Activated naive CD4-positive, alpha-beta T cell treated with anti-CD3 and anti-CD28 coated beads, Interleukin-2, amount 50 U/mL, for 72 hours (primary cell): ENCODE measurements at regions not wholly inside any gene's neighbourhood (a gene's known extent, or its start where the extent isn't known, plus 50 kb on each side); places are given as distances from the start of the nearest gene placed in this dataset.
"Not testable (repeated sequence)": the region's sequence is repeated elsewhere in the genome, so short reads cannot be mapped to it uniquely, and the experiment has no call there.

Source experiments
- ATAC-seq, 2 donors: fragments of 150-1000 bp; cut with Tn5 transposase; 2 replicates each; pipeline ENCODE4 v1.10.0; 2021; ENCODE audit warnings: mild to moderate bottlenecking in 2 of 2, moderate library complexity in 2 of 2
- DNase-seq, 2 donors: peaks; one replicate each; pipeline ENCODE4 v3.0.0; 2021 to 2022; ENCODE audit warnings: low spot score in 2 of 2
- H3K27ac Mint-ChIP-seq, 2 donors: one replicate each; pipeline ENCODE4 v1.8.0; 2022; ENCODE audit warnings: mild to moderate bottlenecking in 2 of 2, mixed read lengths in 2 of 2
- H3K36me3 Mint-ChIP-seq, 2 donors: one replicate each; pipeline ENCODE4 v1.8.0; 2022; ENCODE audit warnings: mixed read lengths in 2 of 2
- H3K9me3 Mint-ChIP-seq, 2 donors: one replicate each; pipeline ENCODE4 v1.8.0; 2022; ENCODE audit warnings: mixed read lengths in 2 of 2

DNA sequence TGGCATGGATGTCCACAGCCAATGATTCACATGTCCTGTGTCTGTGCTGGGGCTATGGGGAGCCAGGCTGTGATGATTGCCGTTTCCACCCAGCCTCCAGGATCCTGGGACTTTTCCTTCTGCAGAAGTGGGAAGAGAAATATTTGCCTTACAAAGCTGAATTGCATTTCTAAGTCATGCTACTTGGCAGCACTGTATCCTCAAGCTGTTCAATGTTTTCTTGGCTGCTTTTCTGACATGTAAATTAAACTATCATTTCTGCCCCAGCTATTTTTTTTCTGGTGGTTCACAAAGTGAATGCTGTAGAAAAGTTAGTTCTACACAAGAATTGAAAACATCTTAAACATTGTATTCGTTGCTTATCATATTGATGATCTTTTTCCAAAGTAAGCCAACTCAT is 51.9 kb upstream of the TCERG1L start:
- ATAC-seq, result no peak
- Mint-ChIP-seq H3K36me3 (peaks cover 0 to 14% of the 10 kb centered on the region in 2 donors), H3K27ac (no peak overlapping the region), H3K9me3 (peaks cover 6 to 12% of the 10 kb centered on the region in 2 donors)
- no peak for DNase-seq

DNA sequence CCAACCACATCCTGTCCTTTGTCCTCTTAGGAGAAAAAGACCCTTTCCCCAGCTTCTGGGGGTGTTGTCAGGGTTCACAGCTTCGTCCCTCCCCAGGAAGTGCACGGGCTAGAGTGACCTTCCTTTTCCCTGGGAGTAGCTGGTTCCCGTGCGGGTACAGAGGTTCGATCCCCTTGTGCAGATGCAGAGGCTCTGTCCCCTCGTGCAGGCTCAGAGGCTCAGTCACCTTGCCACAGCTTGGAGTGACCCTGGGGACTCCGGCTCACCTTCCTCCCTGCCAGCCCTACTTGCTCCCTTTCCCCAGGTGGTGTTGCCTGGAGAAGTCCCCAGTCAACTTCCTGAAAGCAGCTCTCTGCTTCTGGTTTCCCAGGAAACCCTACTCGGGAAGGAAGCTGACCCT is 60.0 kb upstream of the TCERG1L start:
- Mint-ChIP-seq H3K27ac (no peak overlapping the region), H3K9me3 (peaks cover 13 to 17% of the 10 kb centered on the region in 2 donors), H3K36me3 (peaks cover 4 to 15% of the 10 kb centered on the region in 2 donors)
- DNase-seq (no peak), ATAC-seq (no peak)

DNA sequence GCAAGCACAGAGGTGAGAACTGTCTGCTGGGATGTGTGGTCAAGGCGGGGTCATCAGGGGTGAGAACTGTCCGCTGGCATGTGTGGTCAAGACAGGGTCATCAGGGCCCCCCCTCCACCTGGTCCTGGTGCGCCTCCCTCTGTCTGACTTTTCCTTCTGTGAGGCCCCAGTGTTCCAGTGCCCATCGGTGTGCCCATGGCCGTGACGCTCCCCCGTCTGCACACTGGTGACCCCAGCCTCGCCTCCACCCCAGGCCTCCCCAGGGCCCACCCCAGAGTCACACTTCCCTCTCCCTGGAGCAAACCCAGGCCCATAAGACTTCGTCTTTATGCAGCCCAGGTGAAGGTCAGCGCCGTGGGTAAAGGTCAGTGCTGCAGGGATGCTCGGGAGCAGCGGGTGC is 70.1 kb upstream of the TCERG1L start:
- Mint-ChIP-seq H3K9me3 (peaks cover 2 to 5% of the 10 kb centered on the region in 2 donors), H3K27ac (no peak overlapping the region), H3K36me3 (peaks cover 0 to 2% of the 10 kb centered on the region in 2 donors)
- ATAC-seq (no peak), DNase-seq (no peak)

DNA sequence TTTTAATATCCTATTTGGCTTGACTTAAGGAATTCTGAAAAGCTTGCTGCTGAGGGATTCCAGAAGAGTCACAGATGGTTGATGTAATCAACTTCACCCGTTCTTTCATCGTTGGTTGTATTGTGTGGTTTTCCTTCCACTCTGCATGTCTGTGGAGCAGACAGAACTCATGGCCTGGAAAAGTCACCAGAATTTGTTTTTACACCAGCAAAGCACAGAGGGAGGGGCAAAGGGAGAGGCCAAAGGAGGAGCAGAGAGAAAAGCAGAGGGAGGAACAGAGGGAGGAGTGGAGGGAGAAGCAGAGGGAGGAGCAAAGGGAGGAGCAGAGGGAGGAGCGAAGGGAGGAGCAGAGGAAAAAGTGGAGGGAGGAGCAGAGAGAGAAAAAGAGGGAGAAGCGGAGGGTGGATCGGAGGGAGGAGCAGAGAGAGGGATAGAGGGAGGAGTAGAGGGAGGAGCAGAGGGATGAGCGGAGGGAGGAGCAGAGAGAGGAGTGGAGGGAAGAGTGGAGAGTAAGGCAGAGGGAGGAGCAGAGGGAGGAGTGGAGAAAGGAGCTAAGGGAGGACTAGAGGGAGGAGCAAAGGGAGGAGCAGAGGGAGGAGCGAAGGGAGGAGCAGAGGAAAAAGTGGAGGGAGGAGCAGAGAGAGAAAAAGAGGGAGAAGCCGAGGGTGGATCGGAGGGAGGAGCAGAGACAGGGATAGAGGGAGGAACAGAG is 73.8 kb upstream of the TCERG1L start:
- H3K9me3 Mint-ChIP-seq, H3K36me3 Mint-ChIP-seq, H3K27ac Mint-ChIP-seq, ATAC-seq, DNase-seq: not testable (repeated sequence)

DNA sequence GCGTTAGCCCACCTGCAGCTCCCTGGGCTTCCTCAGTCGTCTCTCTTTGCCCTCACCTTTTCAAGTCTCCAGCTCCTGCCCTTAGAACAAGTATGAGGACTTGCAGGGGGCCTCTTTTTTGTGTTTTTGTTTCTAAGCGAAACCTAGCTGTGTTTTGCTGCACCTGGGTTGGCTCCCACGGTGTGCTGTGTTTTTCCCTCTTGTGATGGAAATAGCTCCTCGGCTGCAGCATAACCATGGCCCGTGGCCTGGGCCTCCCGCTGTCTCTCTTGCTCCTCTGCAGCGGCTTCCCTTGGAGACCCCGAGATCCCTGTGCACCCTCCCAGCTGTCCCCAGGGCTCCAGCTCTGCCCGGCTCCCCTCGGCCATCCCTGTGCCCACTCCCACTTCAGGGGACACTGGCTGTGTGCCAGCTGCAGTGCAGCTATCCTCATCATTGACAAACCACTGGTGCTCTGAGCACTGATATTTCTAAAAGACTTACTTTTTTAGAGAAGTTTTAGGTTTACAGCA is 75.6 kb upstream of the TCERG1L start:
- H3K27ac Mint-ChIP-seq, result no peak overlapping the region
- no peak for ATAC-seq
- H3K36me3 Mint-ChIP-seq, result no peaks in the 10 kb centered on the region
- no peak for DNase-seq
- no peaks in the 10 kb centered on the region for H3K9me3 Mint-ChIP-seq

DNA sequence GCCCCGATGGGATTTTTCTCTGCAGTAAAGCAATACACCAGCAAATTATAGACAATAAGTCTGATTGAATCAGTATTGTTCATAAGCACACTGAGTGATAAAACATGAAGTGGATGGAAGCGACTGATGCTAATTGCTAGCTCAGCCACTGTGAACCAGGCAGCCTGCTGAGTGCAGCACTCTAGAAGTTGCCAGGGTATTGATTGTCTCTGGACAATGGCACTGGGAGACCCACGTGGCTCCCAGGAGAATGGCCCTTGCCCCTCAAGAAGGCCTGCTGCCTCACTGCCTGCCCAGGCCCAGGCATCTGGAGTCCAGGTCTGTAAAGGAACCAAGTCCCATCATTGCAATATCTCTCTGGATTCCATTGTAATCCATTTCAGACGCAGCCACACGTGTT is 80.4 kb upstream of the TCERG1L start:
- ATAC-seq, result no peak
- H3K27ac Mint-ChIP-seq, result no peak overlapping the region
- H3K9me3 Mint-ChIP-seq, result peaks cover 0 to 7% of the 10 kb centered on the region in 2 donors
- no peaks in the 10 kb centered on the region for H3K36me3 Mint-ChIP-seq
- DNase-seq, result no peak

DNA sequence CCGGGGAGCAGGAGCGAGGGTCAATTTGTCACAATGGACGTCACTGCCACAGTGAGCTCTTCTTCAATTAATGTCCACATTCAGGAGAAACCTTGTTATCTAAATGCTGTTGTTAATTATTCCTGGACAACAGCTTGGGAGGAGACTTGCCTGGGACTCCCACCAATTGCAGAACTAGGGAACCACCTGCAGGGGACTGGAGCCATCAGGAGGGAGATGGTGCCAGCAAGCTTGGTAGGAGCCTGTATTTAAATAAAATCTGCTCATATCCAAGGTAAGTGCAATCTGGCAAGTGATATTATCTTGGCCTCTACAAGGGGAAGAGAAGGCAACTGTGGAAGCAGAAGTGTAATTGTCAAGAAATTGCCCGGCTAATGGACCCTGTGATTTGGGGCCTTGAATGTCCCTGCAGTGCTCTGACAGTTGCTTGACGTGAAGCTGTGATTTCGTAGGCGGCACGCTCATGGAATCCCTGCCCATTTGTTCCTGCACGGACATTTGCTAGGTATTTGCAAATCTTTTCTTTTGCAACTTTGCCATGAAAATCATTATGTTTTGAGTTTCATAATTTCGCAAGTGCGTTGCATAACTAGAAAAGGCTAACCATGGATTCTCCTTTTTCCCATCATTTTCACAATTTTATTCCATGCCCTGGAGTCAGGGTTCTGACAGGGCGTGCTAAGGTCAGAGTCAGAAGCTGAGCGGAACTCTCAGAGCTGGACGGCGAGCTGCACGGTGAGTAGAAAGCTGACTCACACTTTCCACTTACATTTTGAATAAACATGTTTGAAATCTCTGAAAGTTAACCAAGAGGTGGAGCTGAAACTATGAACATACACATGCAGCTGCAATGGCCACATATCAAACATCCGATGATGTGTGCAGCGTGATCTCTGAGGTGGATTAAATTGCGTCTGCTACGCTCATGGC is 84.9 kb upstream of the TCERG1L start:
- peaks cover 0 to 7% of the 10 kb centered on the region in 2 donors for H3K9me3 Mint-ChIP-seq
- ATAC-seq (no peak), DNase-seq (no peak)
- no peak overlapping the region for H3K27ac Mint-ChIP-seq
- no peaks in the 10 kb centered on the region for H3K36me3 Mint-ChIP-seq

DNA sequence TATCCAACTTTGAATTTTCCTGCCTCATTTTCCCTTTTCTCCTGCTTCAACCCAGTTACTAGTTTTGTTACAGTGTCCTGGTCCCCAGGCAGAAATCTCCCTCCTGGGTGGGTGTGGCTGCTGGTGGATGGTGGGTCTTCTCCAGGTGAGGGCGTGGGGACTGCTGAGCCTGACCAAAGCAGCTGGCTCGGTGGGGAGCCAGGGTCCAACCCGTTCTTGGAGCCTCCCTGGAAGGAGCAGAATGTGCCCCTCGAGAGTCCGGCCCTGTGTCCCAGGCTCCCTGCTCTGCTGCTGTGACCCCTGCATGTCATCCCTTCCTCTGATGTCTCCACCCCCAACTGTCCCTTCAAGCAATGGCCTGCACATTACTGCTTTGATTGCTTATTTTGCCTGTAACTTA is 86.6 kb upstream of the TCERG1L start:
- ATAC-seq (no peak), DNase-seq (no peak)
- no peak overlapping the region for H3K27ac Mint-ChIP-seq
- no peaks in the 10 kb centered on the region for H3K36me3 Mint-ChIP-seq
- peaks cover 0 to 7% of the 10 kb centered on the region in 2 donors for H3K9me3 Mint-ChIP-seq

DNA sequence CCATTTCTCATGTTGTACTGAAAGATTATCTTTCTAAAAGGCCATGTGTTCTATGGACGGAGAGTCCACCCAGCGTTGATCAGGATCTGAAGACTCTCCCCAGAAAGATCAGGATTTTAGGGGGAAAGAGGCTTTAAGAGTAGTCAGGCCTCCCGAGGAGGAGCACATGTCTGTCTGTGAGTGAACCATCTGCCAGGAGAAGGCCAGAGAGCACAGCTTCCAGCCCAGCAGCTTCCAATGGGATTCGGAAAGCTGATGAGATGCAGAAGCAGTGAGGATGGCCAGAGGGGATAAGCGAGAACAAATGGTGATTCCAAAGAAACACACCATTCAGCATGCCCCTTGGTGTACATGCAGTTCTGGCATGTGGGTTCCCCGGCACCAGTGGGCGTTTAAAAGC is 88.5 kb upstream of the TCERG1L start:
- Mint-ChIP-seq H3K9me3 (no peaks in the 10 kb centered on the region), H3K36me3 (no peaks in the 10 kb centered on the region), H3K27ac (no peak overlapping the region)
- ATAC-seq (no peak), DNase-seq (no peak)

DNA sequence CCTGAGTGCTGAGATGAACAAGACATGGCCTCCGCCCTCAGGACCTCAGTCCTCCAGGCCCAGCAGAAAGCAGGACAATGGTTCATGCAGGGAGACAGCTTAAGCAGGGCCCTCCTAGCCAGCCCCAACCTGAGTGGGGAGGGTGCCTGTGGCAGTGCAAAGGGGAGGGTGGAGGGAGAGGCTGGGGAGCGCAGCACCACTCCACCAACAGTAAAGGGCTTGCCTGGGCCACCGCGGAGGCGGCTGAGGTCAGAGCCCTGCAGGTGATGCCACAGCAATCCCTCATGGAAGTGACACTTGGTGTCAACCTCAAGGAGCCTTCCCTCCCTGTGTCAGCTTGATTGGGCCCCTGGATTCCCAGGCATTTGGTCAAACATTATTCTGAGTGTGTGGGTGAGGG is 89.0 kb upstream of the TCERG1L start:
- Mint-ChIP-seq H3K36me3 (no peaks in the 10 kb centered on the region), H3K9me3 (no peaks in the 10 kb centered on the region), H3K27ac (no peak overlapping the region)
- DNase-seq, result no peak
- ATAC-seq, result no peak

DNA sequence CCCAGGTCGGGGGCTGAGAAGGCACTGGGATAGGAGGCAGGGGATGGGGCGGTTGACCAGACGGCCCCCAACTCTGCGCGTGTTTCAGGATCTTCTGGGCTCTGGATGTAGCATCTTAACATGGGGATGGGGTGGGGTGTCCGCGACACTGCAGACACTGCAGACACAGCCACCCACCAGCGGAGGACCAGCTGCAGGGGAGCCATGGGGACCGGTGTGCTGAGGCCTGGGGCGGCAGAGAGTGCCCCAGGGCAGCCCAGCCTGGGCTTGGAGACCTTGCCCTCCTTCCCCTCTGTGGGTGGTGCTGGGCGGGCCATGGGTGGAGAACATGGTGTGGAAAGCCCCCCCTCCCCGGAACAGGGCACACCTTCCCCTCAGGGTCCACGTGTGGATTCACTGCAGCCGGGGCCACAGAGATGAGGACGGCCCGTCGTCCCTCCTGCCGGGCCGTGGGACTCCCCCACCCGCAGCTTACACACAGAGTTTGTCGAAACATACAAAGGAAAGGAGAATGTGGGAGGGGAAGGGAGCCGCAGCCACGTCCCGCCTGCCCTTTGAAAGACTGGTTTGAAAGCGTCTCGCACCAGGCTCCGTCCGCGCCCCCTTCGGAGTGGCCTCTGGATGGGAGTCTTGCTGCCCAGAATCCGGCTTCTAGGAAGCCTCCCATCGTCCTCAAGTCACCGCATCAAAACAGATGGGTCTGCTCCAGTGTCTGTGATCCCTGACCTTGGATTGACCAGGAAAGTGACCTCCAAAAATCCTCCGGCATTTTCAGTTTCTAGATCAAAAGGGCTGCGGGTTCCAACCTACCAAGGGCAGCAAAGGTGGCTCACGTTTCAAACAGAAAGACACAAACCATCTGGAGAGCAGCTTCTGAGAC is 91.5 kb upstream of the TCERG1L start:
- Mint-ChIP-seq H3K36me3 (no peaks in the 10 kb centered on the region), H3K9me3 (no peaks in the 10 kb centered on the region), H3K27ac (no peak overlapping the region)
- DNase-seq (no peak), ATAC-seq (no peak)

DNA sequence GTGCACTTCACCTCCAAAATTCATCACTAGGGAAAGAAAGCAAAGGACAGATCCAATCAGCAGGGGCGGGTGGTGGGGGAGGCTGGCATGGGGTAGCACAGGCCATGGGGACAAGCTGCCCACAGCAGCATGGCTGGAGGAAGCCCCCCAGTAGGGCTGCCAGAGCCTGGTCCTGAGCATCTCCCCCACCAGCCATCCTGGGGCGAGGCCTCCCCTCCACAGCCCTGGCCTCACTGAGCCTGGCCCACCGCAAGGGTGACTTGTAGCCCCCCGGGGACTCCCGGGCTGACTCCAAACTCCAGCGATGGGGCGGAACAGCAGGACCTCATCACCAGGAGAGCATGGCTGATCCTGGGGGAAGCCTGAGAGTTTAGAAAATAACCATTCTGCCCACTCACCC is 92.4 kb upstream of the TCERG1L start:
- H3K9me3 Mint-ChIP-seq, result no peaks in the 10 kb centered on the region
- ATAC-seq, result no peak
- H3K36me3 Mint-ChIP-seq, result no peaks in the 10 kb centered on the region
- DNase-seq, result no peak
- no peak overlapping the region for H3K27ac Mint-ChIP-seq

DNA sequence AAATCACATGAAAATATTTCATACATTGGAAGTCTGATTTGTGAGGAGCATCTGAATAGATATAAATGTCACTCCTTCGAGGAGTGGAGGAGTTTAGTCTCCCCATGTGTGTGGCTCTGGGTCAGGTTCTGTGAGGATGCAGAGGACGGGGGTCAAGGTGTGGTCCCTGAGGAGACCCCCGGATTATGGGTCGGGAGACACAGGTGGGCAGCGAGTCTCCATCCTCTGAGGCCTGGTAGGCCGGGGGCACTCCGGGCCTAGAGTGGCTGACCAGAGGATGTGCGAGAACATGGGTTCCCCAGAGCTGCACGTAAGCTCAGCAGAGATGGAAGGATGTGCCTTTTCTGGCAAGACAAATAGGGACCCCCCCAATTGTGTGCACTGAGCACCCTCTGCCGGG is 93.4 kb upstream of the TCERG1L start:
- DNase-seq (no peak), ATAC-seq (no peak)
- Mint-ChIP-seq H3K27ac (no peak overlapping the region), H3K9me3 (no peaks in the 10 kb centered on the region), H3K36me3 (no peaks in the 10 kb centered on the region)

DNA sequence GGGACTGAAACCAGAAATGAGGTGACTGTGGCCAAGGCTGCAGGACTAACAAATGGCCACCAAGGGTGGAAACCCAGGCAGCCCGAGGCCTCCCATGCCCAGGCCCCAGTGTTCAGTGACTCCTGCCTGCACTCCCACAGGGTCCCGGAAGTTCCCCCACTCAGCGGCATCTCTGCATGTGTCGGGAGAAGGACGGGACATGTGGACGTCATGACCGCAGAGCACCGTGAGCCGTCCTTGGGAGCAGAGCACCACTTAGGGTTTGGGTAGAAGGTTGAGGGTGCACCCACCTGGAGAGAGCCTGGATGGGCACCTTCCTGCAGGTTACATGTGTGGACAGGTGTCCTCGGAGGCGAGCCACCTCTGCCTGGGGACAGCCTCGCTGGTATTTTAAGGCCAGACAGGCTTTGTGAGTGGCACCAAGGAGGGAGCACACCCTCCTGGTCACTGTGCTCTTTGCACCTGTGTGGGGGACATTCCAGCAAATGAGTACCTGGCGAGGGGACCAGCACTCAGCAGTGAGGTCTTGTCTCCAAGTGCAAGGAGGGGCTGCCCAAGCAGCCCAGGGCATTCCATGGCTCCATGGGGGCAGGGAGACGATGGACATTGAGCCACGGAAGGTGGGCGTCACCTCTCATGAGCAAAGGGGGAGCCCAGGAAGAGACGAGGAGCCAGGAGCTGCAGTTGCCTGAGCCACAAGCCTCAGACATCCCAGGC is 95.3 kb upstream of the TCERG1L start:
- Mint-ChIP-seq H3K36me3 (no peaks in the 10 kb centered on the region), H3K9me3 (no peaks in the 10 kb centered on the region), H3K27ac (no peak overlapping the region)
- DNase-seq (no peak), ATAC-seq (no peak)

DNA sequence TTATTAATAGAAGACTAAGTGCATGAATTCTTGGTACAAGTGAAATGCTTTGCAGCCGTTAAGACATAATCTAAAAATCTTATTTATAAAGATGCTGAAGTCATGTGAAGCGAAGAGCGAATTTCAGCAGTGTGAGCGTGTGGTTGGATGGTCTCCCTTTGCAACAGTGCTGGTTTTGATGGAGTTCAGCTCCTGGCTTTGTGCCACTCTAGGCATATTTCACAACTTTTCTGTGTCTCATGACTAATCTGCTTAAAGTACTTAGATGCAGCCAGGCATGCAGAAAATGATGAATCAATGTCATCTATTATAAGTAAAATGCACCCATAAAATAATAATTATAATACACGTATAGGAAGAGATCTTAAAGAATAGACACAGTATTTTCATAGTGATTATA is 107.2 kb upstream of the TCERG1L start:
- DNase-seq (no peak), ATAC-seq (no peak)
- H3K27ac Mint-ChIP-seq, result no peak overlapping the region
- peaks cover 0 to 5% of the 10 kb centered on the region in 2 donors for H3K9me3 Mint-ChIP-seq
- H3K36me3 Mint-ChIP-seq, result no peaks in the 10 kb centered on the region

DNA sequence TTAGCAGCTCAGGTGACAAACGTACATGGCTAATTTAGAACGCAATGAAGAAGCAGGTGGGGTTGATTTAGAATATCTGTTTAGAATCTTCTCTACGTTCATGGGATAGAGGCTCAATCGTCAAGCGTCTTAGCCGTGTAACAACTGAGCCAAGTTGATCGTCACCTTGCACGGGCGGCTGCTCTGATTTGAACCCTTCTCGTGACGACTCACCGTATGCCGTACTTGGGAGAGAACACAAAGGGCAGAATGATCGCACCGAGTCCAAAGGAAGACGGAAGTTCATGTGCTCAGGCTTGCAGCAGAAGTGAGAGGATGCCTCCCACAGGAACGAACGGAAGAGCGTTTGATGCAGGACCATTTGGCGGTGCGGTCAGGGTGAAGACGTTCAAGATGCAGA is 108.3 kb upstream of the TCERG1L start:
- H3K27ac Mint-ChIP-seq, result peak overlapping the region in 1 of 2 donors; percentile 57
- ATAC-seq (no peak), DNase-seq (no peak)
- H3K36me3 Mint-ChIP-seq, result no peaks in the 10 kb centered on the region
- peaks cover 0 to 5% of the 10 kb centered on the region in 2 donors for H3K9me3 Mint-ChIP-seq
